IgD-negative memory B cell (primary cell): ENCODE measurements at regions not wholly inside any gene's neighbourhood (a gene's known extent, or its start where the extent isn't known, plus 50 kb on each side); places are given as distances from the start of the nearest gene placed in this dataset.

Experiments
- H3K27ac Mint-ChIP-seq, 3 donors: one replicate each; pipeline ENCODE4 v1.8.0; 2020 to 2022; ENCODE audit warnings: mild to moderate bottlenecking in 3 of 3, mixed read lengths in 3 of 3, moderate library complexity in 1 of 3
- H3K27me3 Mint-ChIP-seq: one replicate; pipeline ENCODE4 v1.8.0; 2021; ENCODE audit warnings: mixed read lengths
- H3K36me3 Mint-ChIP-seq: one replicate; pipeline ENCODE4 v1.8.0; 2020; ENCODE audit warnings: mild to moderate bottlenecking, mixed read lengths
- H3K4me1 Mint-ChIP-seq, 3 donors: one replicate each; pipeline ENCODE4 v1.8.0; 2020 to 2022; ENCODE audit warnings: mixed read lengths in 3 of 3, mild to moderate bottlenecking in 1 of 3
- H3K4me3 Mint-ChIP-seq, 4 donors: one replicate each; pipeline ENCODE4 v1.8.0; 2020 to 2022; ENCODE audit warnings: mild to moderate bottlenecking in 4 of 4, mixed read lengths in 4 of 4, moderate library complexity in 3 of 4
- H3K9me3 Mint-ChIP-seq, 3 donors: one replicate each; pipeline ENCODE4 v1.8.0; 2020 to 2021; ENCODE audit warnings: mixed read lengths in 3 of 3, mild to moderate bottlenecking in 1 of 3

- Mint-ChIP-seq H3K4me1 (peaks cover 0 to 5% (median 2%) of the 10 kb centered on the region in 3 donors), H3K27me3 (no peaks in the 10 kb centered on the region), H3K9me3 (no peaks in the 10 kb centered on the region), H3K27ac (no peak overlapping the region), H3K36me3 (peaks cover 2% of the 10 kb centered on the region), H3K4me3 (no peak overlapping the region)
Observed at GRCh38 chr2:3125761-3126130, 251.9 kb downstream of the EIPR1 start.

GRCh38 chr2:3125001-3125760 is 252.4 kb downstream of the EIPR1 start:
- Mint-ChIP-seq H3K27ac (no peak overlapping the region), H3K4me1 (peaks cover 0 to 5% (median 2%) of the 10 kb centered on the region in 3 donors), H3K9me3 (no peaks in the 10 kb centered on the region), H3K36me3 (peaks cover 2% of the 10 kb centered on the region), H3K4me3 (peak overlapping the region in 1 of 4 donors; percentile 10), H3K27me3 (no peaks in the 10 kb centered on the region)

GRCh38 chr2:3122525-3122924 is 255.1 kb downstream of the EIPR1 start:
- no peaks in the 10 kb centered on the region for H3K9me3 Mint-ChIP-seq

GRCh38 chr2:3121601-3122000 is 256.0 kb downstream of the EIPR1 start:
- peaks cover 3% of the 10 kb centered on the region for H3K36me3 Mint-ChIP-seq
- H3K27ac Mint-ChIP-seq, result no peak overlapping the region
- no peaks in the 10 kb centered on the region for H3K27me3 Mint-ChIP-seq
- no peak overlapping the region for H3K4me3 Mint-ChIP-seq
- no peaks in the 10 kb centered on the region for H3K9me3 Mint-ChIP-seq
- no peaks in the 10 kb centered on the region for H3K4me1 Mint-ChIP-seq

More at GRCh38 chr2:3122525-3122924, 255.1 kb downstream of the EIPR1 start:
- peaks cover 3% of the 10 kb centered on the region for H3K36me3 Mint-ChIP-seq
- H3K27ac Mint-ChIP-seq, result no peak overlapping the region
- no peak overlapping the region for H3K4me3 Mint-ChIP-seq
- no peaks in the 10 kb centered on the region for H3K27me3 Mint-ChIP-seq
- peaks cover 0 to 5% (median 2%) of the 10 kb centered on the region in 3 donors for H3K4me1 Mint-ChIP-seq

GRCh38 chr2:3117650-3118216 is 259.9 kb downstream of the EIPR1 start:
- no peaks in the 10 kb centered on the region for H3K4me1 Mint-ChIP-seq
- H3K4me3 Mint-ChIP-seq, result peak overlapping the region in 1 of 4 donors; percentile 1
- peaks cover 3% of the 10 kb centered on the region for H3K36me3 Mint-ChIP-seq
- H3K9me3 Mint-ChIP-seq, result no peaks in the 10 kb centered on the region
- H3K27ac Mint-ChIP-seq, result no peak overlapping the region
- H3K27me3 Mint-ChIP-seq, result no peaks in the 10 kb centered on the region

GRCh38 chr2:3116371-3116770 is 261.2 kb downstream of the EIPR1 start:
- no peaks in the 10 kb centered on the region for H3K4me1 Mint-ChIP-seq

GRCh38 chr2:3115301-3116042 is 262.1 kb downstream of the EIPR1 start:
- no peaks in the 10 kb centered on the region for H3K4me1 Mint-ChIP-seq
- no peaks in the 10 kb centered on the region for H3K9me3 Mint-ChIP-seq
- H3K27ac Mint-ChIP-seq, result peak overlapping the region in 1 of 3 donors; percentile 26
- no peak overlapping the region for H3K4me3 Mint-ChIP-seq
- H3K36me3 Mint-ChIP-seq, result peaks cover 1% of the 10 kb centered on the region
- no peaks in the 10 kb centered on the region for H3K27me3 Mint-ChIP-seq

More at GRCh38 chr2:3116371-3116770, 261.2 kb downstream of the EIPR1 start:
- H3K36me3 Mint-ChIP-seq, result peaks cover 3% of the 10 kb centered on the region
- H3K27me3 Mint-ChIP-seq, result no peaks in the 10 kb centered on the region
- H3K27ac Mint-ChIP-seq, result no peak overlapping the region
- no peak overlapping the region for H3K4me3 Mint-ChIP-seq
- H3K9me3 Mint-ChIP-seq, result no peaks in the 10 kb centered on the region

GRCh38 chr2:3114406-3115185 is 263.0 kb downstream of the EIPR1 start:
- H3K27ac Mint-ChIP-seq, result peak overlapping the region in 1 of 3 donors; percentile 26
- H3K36me3 Mint-ChIP-seq, result no peaks in the 10 kb centered on the region
- H3K9me3 Mint-ChIP-seq, result no peaks in the 10 kb centered on the region
- H3K4me3 Mint-ChIP-seq, result no peak overlapping the region
- no peaks in the 10 kb centered on the region for H3K4me1 Mint-ChIP-seq
- H3K27me3 Mint-ChIP-seq, result no peaks in the 10 kb centered on the region

- Mint-ChIP-seq H3K27ac (no peak overlapping the region), H3K36me3 (no peaks in the 10 kb centered on the region), H3K4me3 (no peak overlapping the region), H3K4me1 (no peaks in the 10 kb centered on the region), H3K9me3 (no peaks in the 10 kb centered on the region), H3K27me3 (no peaks in the 10 kb centered on the region)
Observed at GRCh38 chr2:3113769-3114168, 263.8 kb downstream of the EIPR1 start.

GRCh38 chr2:3113122-3113521 is 264.5 kb downstream of the EIPR1 start:
- H3K36me3 Mint-ChIP-seq, result no peaks in the 10 kb centered on the region
- no peaks in the 10 kb centered on the region for H3K4me1 Mint-ChIP-seq
- no peaks in the 10 kb centered on the region for H3K9me3 Mint-ChIP-seq
- no peak overlapping the region for H3K4me3 Mint-ChIP-seq
- peak overlapping the region in 1 of 3 donors; percentile 31 for H3K27ac Mint-ChIP-seq
- H3K27me3 Mint-ChIP-seq, result no peaks in the 10 kb centered on the region

- Mint-ChIP-seq H3K27me3 (no peaks in the 10 kb centered on the region), H3K36me3 (no peaks in the 10 kb centered on the region), H3K27ac (peak overlapping the region in 1 of 3 donors; percentile 31), H3K4me1 (no peaks in the 10 kb centered on the region), H3K9me3 (no peaks in the 10 kb centered on the region), H3K4me3 (no peak overlapping the region)
Observed at GRCh38 chr2:3112553-3112952, 265.1 kb downstream of the EIPR1 start.

- no peaks in the 10 kb centered on the region for H3K36me3 Mint-ChIP-seq
- H3K4me1 Mint-ChIP-seq, result no peaks in the 10 kb centered on the region
- H3K9me3 Mint-ChIP-seq, result no peaks in the 10 kb centered on the region
- H3K27me3 Mint-ChIP-seq, result no peaks in the 10 kb centered on the region
- H3K4me3 Mint-ChIP-seq, result no peak overlapping the region
- H3K27ac Mint-ChIP-seq, result no peak overlapping the region
Observed at GRCh38 chr2:3112131-3112530, 265.5 kb downstream of the EIPR1 start.

GRCh38 chr2:3110994-3111666 is 266.5 kb downstream of the EIPR1 start:
- Mint-ChIP-seq H3K27me3 (no peaks in the 10 kb centered on the region), H3K27ac (no peak overlapping the region), H3K9me3 (no peaks in the 10 kb centered on the region), H3K36me3 (no peaks in the 10 kb centered on the region), H3K4me3 (no peak overlapping the region), H3K4me1 (no peaks in the 10 kb centered on the region)

- Mint-ChIP-seq H3K36me3 (no peaks in the 10 kb centered on the region), H3K27ac (no peak overlapping the region), H3K4me1 (no peaks in the 10 kb centered on the region), H3K4me3 (no peak overlapping the region), H3K9me3 (no peaks in the 10 kb centered on the region), H3K27me3 (no peaks in the 10 kb centered on the region)
Observed at GRCh38 chr2:3110555-3110954, 267.1 kb downstream of the EIPR1 start.
